Left ventricle myocardium inferior (tissue), 1 donor: ENCODE measurements at regions not wholly inside any gene's neighbourhood (a gene's known extent, or its start where the extent isn't known, plus 50 kb on each side); places are given as distances from the start of the nearest gene placed in this dataset.

ENCODE experiments used
- DNase-seq: peaks from one replicate; pipeline ENCODE4 v3.0.0-alpha.2; 2020
- H3K27ac ChIP-seq: fragments of 200-600 bp; replicated peaks from 2 replicates; pipeline ENCODE4 v1.8.0; 2021
- H3K27me3 ChIP-seq: fragments of 200-600 bp; 2 replicates; pipeline ENCODE4 v1.8.0; 2021; ENCODE audit warnings: low read depth
- H3K36me3 ChIP-seq: fragments of 200-600 bp; 2 replicates; pipeline ENCODE4 v1.8.0; 2021
- H3K4me1 ChIP-seq: fragments of 200-600 bp; 2 replicates; pipeline ENCODE4 v1.8.0; 2021
- H3K4me3 ChIP-seq: fragments of 200-600 bp; 2 replicates; pipeline ENCODE4 v1.8.0; 2021; ENCODE audit warnings: mild to moderate bottlenecking, moderate library complexity
- H3K9me3 ChIP-seq: fragments of 200-600 bp; replicated peaks from 2 replicates; pipeline ENCODE4 v1.8.0; 2021
- CTCF ChIP-seq: fragments of 200-600 bp; IDR thresholded peaks from 2 replicates; pipeline ENCODE4 v1.8.0; 2021; ENCODE audit warnings: antibody characterized with exemption, mild to moderate bottlenecking, borderline replicate concordance
- intact Hi-C: fragments of 100-400 bp; cut with micrococcal nuclease; formaldehyde crosslinking; loops from one replicate; pipeline ENCODE4 v1.11.0; 2022
- donor health status: DM: no; HTN: yes; CAD: no; lungs with severe emphysema.

- Histone ChIP-seq H3K27ac (no peak overlapping the region), H3K9me3 (peaks cover 25% of the 10 kb centered on the region), H3K4me3 (no peak overlapping the region), H3K27me3 (no peaks in the 10 kb centered on the region), H3K4me1 (no peaks in the 10 kb centered on the region), H3K36me3 (no peaks in the 10 kb centered on the region)
- DNase-seq: no peak
- TF ChIP-seq CTCF: no peak
- intact Hi-C loops: no loop called here
Measured at GRCh38 chr5:159705948-159706347, 210.3 kb upstream of the ADRA1B start.

- H3K36me3 ChIP-seq: no peaks in the 10 kb centered on the region
Measured at GRCh38 chr5:159708090-159708489, 208.2 kb upstream of the ADRA1B start.

GRCh38 chr5:159712672-159713071 lies 203.6 kb upstream of the ADRA1B start:
- intact Hi-C loops: no loop called here
- no peak for DNase-seq
- Histone ChIP-seq H3K9me3 (peaks cover 17% of the 10 kb centered on the region), H3K4me1 (no peaks in the 10 kb centered on the region), H3K27me3 (no peaks in the 10 kb centered on the region), H3K36me3 (no peaks in the 10 kb centered on the region), H3K27ac (no peak overlapping the region), H3K4me3 (no peak overlapping the region)
- TF ChIP-seq CTCF: no peak

More at GRCh38 chr5:159708090-159708489, 208.2 kb upstream of the ADRA1B start:
- H3K27ac ChIP-seq: no peak overlapping the region
- intact Hi-C loops: no loop called here
- no peak for TF ChIP-seq CTCF
- DNase-seq: no peak
- H3K4me1 ChIP-seq: no peaks in the 10 kb centered on the region
- no peak overlapping the region for H3K4me3 ChIP-seq
- H3K9me3 ChIP-seq: peaks cover 25% of the 10 kb centered on the region
- H3K27me3 ChIP-seq: no peaks in the 10 kb centered on the region

- H3K9me3 ChIP-seq: peaks cover 11% of the 10 kb centered on the region
- TF ChIP-seq CTCF: no peak
Measured at GRCh38 chr5:159713254-159713653, 203.0 kb upstream of the ADRA1B start.

GRCh38 chr5:159713773-159714172 lies 202.5 kb upstream of the ADRA1B start:
- Histone ChIP-seq H3K4me1 (no peaks in the 10 kb centered on the region), H3K36me3 (no peaks in the 10 kb centered on the region), H3K27me3 (no peaks in the 10 kb centered on the region), H3K4me3 (no peak overlapping the region), H3K9me3 (peaks cover 6% of the 10 kb centered on the region), H3K27ac (no peak overlapping the region)
- DNase-seq: no peak
- intact Hi-C loops: no loop called here
- TF ChIP-seq CTCF: no peak

More at GRCh38 chr5:159713254-159713653, 203.0 kb upstream of the ADRA1B start:
- H3K4me3 ChIP-seq: no peak overlapping the region
- intact Hi-C loops: no loop called here
- H3K36me3 ChIP-seq: no peaks in the 10 kb centered on the region
- H3K27ac ChIP-seq: no peak overlapping the region
- H3K27me3 ChIP-seq: no peaks in the 10 kb centered on the region
- no peaks in the 10 kb centered on the region for H3K4me1 ChIP-seq
- no peak for DNase-seq

GRCh38 chr5:159725475-159725874 lies 190.8 kb upstream of the ADRA1B start:
- no peaks in the 10 kb centered on the region for H3K9me3 ChIP-seq
- intact Hi-C loops: no loop called here
- no peak for DNase-seq

More at GRCh38 chr5:159725475-159725874, 190.8 kb upstream of the ADRA1B start:
- Histone ChIP-seq H3K36me3 (no peaks in the 10 kb centered on the region), H3K27ac (no peak overlapping the region), H3K4me3 (no peak overlapping the region), H3K4me1 (no peaks in the 10 kb centered on the region), H3K27me3 (no peaks in the 10 kb centered on the region)
- no peak for TF ChIP-seq CTCF
